ENCODE measurements at regions not wholly inside any gene's neighbourhood (a gene's known extent, or its start where the extent isn't known, plus 50 kb on each side); places are given as distances from the start of the nearest gene placed in this dataset.

DNA sequence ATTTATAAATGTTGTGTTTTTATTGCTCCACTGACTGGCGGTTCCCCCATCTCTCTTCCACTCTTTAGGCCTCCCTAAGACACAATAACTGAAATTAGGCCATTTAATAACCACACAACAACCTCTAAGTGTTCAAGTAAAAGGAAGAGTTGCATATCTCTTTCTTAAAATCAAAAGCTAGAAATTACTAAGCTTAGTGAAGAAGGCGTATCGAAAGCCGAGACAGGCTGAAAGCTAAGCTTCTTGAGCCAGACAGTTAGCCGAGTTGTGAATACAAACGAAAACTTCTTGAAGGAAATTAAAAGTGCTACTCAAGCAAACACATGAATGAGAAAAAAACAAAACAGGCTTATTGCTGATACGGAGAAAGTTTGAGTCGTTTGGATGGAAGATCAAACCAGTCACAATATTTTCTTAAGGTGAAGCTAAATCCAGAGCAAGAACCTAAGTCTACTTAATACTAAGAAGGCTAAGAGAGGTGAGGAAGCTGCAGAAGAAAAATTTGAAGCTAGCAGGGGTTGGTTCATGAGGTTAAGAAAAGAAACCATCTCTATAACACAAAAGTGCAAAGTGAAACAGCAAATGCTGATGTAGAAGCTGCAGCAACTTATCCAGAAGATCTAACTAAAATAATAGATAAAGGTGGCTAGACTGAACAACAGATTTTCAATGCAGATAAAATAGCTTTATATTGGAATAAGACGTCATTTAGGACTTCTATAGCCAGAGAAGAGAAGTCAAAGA is 194.0 kb upstream of the TTC29 start:
- Histone ChIP-seq H3K79me2 (ENCODE audit: control insufficient read depth, insufficient read depth, low read length) (no peaks in the 10 kb centered on the region), H3K4me2 (ENCODE audit: insufficient read depth, low read length) (no peak overlapping the region), H3K36me3 (ENCODE audit: control insufficient read depth, insufficient read depth, low read length) (no peaks in the 10 kb centered on the region), H3K27me3 (ENCODE audit: control insufficient read depth in 2 of 2, insufficient read depth in 2 of 2, low read length in 2 of 2) (no peaks in the 10 kb centered on the region), H3K4me3 (no peak overlapping the region), H3K9ac (ENCODE audit: insufficient read depth in 1 of 2, low read depth in 2 of 2, low read length in 2 of 2) (no peak overlapping the region), H4K20me1 (replicated peaks; ENCODE audit: control insufficient read depth, insufficient read depth, low read length) (no peaks in the 10 kb centered on the region), H3K27ac (ENCODE audit: extremely low read depth, low read depth, low read length) (no peak overlapping the region), H3K4me1 (replicated peaks in 1 of 2; ENCODE audit: control insufficient read depth in 2 of 2, insufficient read depth in 2 of 2, low read length in 2 of 2) (no peaks in the 10 kb centered on the region), H3K9me1 (ENCODE audit: control insufficient read depth, insufficient read depth, low read length) (no peaks in the 10 kb centered on the region), H2AFZ (ENCODE audit: low read depth, low read length) (no peak overlapping the region), H3K9me3 (replicated peaks; ENCODE audit: control insufficient read depth, insufficient read depth, low read depth, low read length) (no peaks in the 10 kb centered on the region)
- intact Hi-C loops (cut with micrococcal nuclease) (no loop called here), in situ Hi-C loops (cut with MboI) (loop anchor here (25.0 kb wide), 1 partner anchor 723 kb away; no protein-coding TSS in a partner anchor)
- FAIRE-seq: no peak
- no TSS peak for BruUV-seq (replicated peaks)
- 6% methylated on average over 9 of the region's 9 CpGs for WGBS (ENCODE audit: insufficient coverage, low coverage, missing lambda C conversion rate)
- no peak for TF ChIP-seq STAT5A (IDR thresholded peaks at IDR 0.05; ENCODE audit: borderline replicate concordance, low read length)
- TF ChIP-seq, protein P1, sequence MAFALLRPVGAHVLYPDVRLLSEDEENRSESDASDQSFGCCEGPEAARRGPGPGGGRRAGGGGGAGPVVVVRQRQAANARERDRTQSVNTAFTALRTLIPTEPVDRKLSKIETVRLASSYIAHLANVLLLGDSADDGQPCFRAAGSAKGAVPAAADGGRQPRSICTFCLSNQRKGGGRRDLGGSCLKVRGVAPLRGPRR (CRISPR knock-in tag; IDR thresholded peaks at IDR 0.05): no peak
- TF ChIP-seq RB1 (IDR thresholded peaks at IDR 0.05; ENCODE audit: low read depth): no peak
- no peak for TF ChIP-seq HDAC6 (IDR thresholded peaks at IDR 0.05; ENCODE audit: low read depth, low read length)
- TF ChIP-seq GTF2A2 (tag; IDR thresholded peaks at IDR 0.05): no peak
- TF ChIP-seq MECOM (CRISPR knock-in tag; IDR thresholded peaks at IDR 0.05): no peak
- no peak for TF ChIP-seq PHB2 (IDR thresholded peaks at IDR 0.05; ENCODE audit: low read depth)
- TF ChIP-seq NR1H2 (CRISPR knock-in tag; IDR thresholded peaks at IDR 0.05): no peak
- TF ChIP-seq, protein P2, sequence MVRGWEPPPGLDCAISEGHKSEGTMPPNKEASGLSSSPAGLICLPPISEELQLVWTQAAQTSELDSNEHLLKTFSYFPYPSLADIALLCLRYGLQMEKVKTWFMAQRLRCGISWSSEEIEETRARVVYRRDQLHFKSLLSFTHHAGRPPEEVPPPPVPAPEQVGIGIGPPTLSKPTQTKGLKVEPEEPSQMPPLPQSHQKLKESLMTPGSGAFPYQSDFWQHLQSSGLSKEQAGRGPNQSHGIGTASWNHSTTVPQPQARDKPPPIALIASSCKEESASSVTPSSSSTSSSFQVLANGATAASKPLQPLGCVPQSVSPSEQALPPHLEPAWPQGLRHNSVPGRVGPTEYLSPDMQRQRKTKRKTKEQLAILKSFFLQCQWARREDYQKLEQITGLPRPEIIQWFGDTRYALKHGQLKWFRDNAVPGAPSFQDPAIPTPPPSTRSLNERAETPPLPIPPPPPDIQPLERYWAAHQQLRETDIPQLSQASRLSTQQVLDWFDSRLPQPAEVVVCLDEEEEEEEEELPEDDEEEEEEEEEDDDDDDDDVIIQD (CRISPR knock-in tag; IDR thresholded peaks at IDR 0.05): no peak
- no peak for TF ChIP-seq ESRRB (CRISPR knock-in tag; IDR thresholded peaks at IDR 0.05; ENCODE audit: borderline replicate concordance)
- ATAC-seq: no peak
- DNase-seq (ENCODE audit: extremely low read depth in 1 of 4, low spot score in 3 of 4): no peak
- ChIA-PET CTCF (ENCODE audit: low intra/inter-chr PET ratio) (interaction anchor here (0.7 kb wide), 1 partner anchor 151 kb away, joined by 4 read pairs; no protein-coding TSS in a partner anchor), POLR2A (interaction anchor here (0.7 kb wide), 1 partner anchor 10 kb away, joined by 3 read pairs; no protein-coding TSS in a partner anchor)
